ENCODE measurements at regions not wholly inside any gene's neighbourhood (a gene's known extent, or its start where the extent isn't known, plus 50 kb on each side); places are given as distances from the start of the nearest gene placed in this dataset.

- TF ChIP-seq POLR2A (IDR thresholded peaks at IDR 0.05): no peak
- no peak for TF ChIP-seq CTCF (IDR thresholded peaks at IDR 0.05)
Measured at GRCh38 chr6:6906570-6907213, 201.1 kb upstream of the RREB1 start.

Measured in heart left ventricle (tissue), 13 donors.